Prostate gland (tissue), 2 donors: ENCODE measurements at regions not wholly inside any gene's neighbourhood (a gene's known extent, or its start where the extent isn't known, plus 50 kb on each side); places are given as distances from the start of the nearest gene placed in this dataset.

ENCODE experiments used
- DNase-seq: peaks from one replicate; pipeline ENCODE4 v3.0.0-alpha.2; 2019; ENCODE audit warnings: low spot score
- H3K27ac ChIP-seq, 2 donors: fragments of 200-600 bp; sonication (generic); 2 replicates each; pipeline ENCODE4 v1.5.1; 2017 to 2019
- H3K27me3 ChIP-seq: fragments of 200-600 bp; sonication (generic); replicated peaks from 2 replicates; pipeline ENCODE4 v1.5.1; 2019; ENCODE audit not compliant: insufficient read depth
- H3K36me3 ChIP-seq, 2 donors: fragments of 200-600 bp; sonication (generic); 1 replicate in 1 of 2; 2 replicates in 1 of 2; pipeline versions ENCODE4 v1.5.1 to v1.8.1; 2017 to 2019
- H3K4me1 ChIP-seq: fragments of 200-600 bp; sonication (generic); replicated peaks from 2 replicates; pipeline ENCODE4 v1.5.1; 2019
- H3K4me3 ChIP-seq, 2 donors: fragments of 200-600 bp; sonication (generic); 2 replicates each; pipeline ENCODE4 v1.5.1; 2017 to 2019
- H3K9me3 ChIP-seq: fragments of 200-600 bp; sonication (generic); 2 replicates; pipeline ENCODE4 v1.5.1; 2017
- POLR2A ChIP-seq: fragments of 450-650 bp; IDR thresholded peaks from one replicate; pipeline ENCODE4 v1.6.1; 2016; ENCODE audit warnings: antibody characterized with exemption, mild to moderate bottlenecking
- POLR2AphosphoS5 ChIP-seq: sonication (generic); formaldehyde crosslinking; IDR thresholded peaks from one replicate; pipeline ENCODE4 v1.6.1; 2017; ENCODE audit warnings: antibody characterized with exemption
- WGBS: methylation state at CpG from one replicate; pipeline ENCODE4 v1.1.5; 2018; 5-methylcytosine and 5-hydroxymethylcytosine counted together
- intact Hi-C: fragments of 100-400 bp; cut with DNase I; formaldehyde crosslinking; loops from one replicate; pipeline ENCODE4 v1.14.2; 2022
- TF ChIP-seq, protein P1 (sequence below), 4 experiments: fragments of 200-600 bp in 2 of 4; fragments of 450-650 bp in 2 of 4; sonication (generic) in 2 of 4; IDR thresholded peaks; 1 replicate in 3 of 4; 2 replicates in 1 of 4; pipeline ENCODE4 v1.5.1; 2016 to 2019; ENCODE audit warnings: antibody characterized with exemption in 4 of 4, mild to moderate bottlenecking in 2 of 4, moderate library complexity in 2 of 4

GRCh38 chr2:14126846-14127245, 505.7 kb upstream of the LRATD1 start:
- Histone ChIP-seq H3K4me3 (no peak overlapping the region), H3K9me3 (no peaks in the 10 kb centered on the region), H3K27ac (no peak overlapping the region), H3K36me3 (no peaks in the 10 kb centered on the region), H3K4me1 (no peaks in the 10 kb centered on the region), H3K27me3 (no peaks in the 10 kb centered on the region)
- intact Hi-C loops = no loop called here
- WGBS = 86% methylated on average over 2 of the region's 2 CpGs
- no peak for TF ChIP-seq POLR2AphosphoS5
- TF ChIP-seq, protein P1, sequence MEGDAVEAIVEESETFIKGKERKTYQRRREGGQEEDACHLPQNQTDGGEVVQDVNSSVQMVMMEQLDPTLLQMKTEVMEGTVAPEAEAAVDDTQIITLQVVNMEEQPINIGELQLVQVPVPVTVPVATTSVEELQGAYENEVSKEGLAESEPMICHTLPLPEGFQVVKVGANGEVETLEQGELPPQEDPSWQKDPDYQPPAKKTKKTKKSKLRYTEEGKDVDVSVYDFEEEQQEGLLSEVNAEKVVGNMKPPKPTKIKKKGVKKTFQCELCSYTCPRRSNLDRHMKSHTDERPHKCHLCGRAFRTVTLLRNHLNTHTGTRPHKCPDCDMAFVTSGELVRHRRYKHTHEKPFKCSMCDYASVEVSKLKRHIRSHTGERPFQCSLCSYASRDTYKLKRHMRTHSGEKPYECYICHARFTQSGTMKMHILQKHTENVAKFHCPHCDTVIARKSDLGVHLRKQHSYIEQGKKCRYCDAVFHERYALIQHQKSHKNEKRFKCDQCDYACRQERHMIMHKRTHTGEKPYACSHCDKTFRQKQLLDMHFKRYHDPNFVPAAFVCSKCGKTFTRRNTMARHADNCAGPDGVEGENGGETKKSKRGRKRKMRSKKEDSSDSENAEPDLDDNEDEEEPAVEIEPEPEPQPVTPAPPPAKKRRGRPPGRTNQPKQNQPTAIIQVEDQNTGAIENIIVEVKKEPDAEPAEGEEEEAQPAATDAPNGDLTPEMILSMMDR (IDR thresholded peaks at IDR 0.05) = no peak
- no peak for TF ChIP-seq POLR2A
- no peak for DNase-seq

GRCh38 chr2:14127765-14128164, 504.8 kb upstream of the LRATD1 start:
- no peak overlapping the region for H3K4me3 ChIP-seq
- 88% methylated on average over 3 of the region's 3 CpGs for whole genome bisulfite sequencing
- H3K27ac ChIP-seq = no peak overlapping the region
- intact Hi-C loops = no loop called here
- no peaks in the 10 kb centered on the region for H3K4me1 ChIP-seq
- H3K9me3 ChIP-seq = no peaks in the 10 kb centered on the region
- H3K36me3 ChIP-seq = no peaks in the 10 kb centered on the region
- no peak for TF ChIP-seq POLR2AphosphoS5
- TF ChIP-seq, protein P1 (IDR thresholded peaks at IDR 0.05) = no peak
- no peak for TF ChIP-seq POLR2A
- DNase-seq = no peak
- no peaks in the 10 kb centered on the region for H3K27me3 ChIP-seq

DNA sequence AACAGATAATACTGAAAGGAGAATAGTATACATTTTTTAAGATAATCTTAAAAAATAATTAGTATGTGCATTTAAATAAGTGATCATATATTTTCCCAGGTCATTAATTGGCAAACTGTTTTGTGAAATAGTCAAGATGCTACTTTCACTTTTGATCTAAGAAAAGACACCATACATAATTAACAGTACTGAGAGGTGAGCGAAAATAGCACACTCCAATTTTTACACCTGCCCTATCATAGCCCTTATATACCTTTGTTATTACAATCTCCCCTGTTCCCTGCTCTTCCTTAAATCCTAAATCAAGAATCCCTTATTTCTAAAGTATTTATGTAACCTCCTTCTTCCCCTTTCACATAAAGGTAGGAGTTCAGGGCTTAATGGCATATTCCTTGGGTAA, 500.1 kb upstream of the LRATD1 start:
- no peak for DNase-seq
- Histone ChIP-seq H3K27ac (no peak overlapping the region), H3K36me3 (no peaks in the 10 kb centered on the region), H3K4me3 (no peak overlapping the region), H3K4me1 (no peaks in the 10 kb centered on the region), H3K9me3 (no peaks in the 10 kb centered on the region), H3K27me3 (no peaks in the 10 kb centered on the region)
- TF ChIP-seq POLR2A (no peak), POLR2AphosphoS5 (no peak)
- TF ChIP-seq, protein P1 (IDR thresholded peaks at IDR 0.05) = no peak
- 91% methylated on average over 1 of the region's 1 CpG for WGBS
- intact Hi-C loops = no loop called here

GRCh38 chr2:14134771-14135170, 497.7 kb upstream of the LRATD1 start:
- Histone ChIP-seq H3K27ac (no peak overlapping the region), H3K4me3 (no peak overlapping the region), H3K4me1 (no peaks in the 10 kb centered on the region), H3K36me3 (no peaks in the 10 kb centered on the region), H3K27me3 (no peaks in the 10 kb centered on the region), H3K9me3 (no peaks in the 10 kb centered on the region)
- intact Hi-C loops = no loop called here
- DNase-seq = no peak
- TF ChIP-seq POLR2AphosphoS5 (no peak), POLR2A (no peak)
- TF ChIP-seq, protein P1 (IDR thresholded peaks at IDR 0.05) = no peak
- 75% methylated on average over 3 of the region's 3 CpGs for WGBS

DNA sequence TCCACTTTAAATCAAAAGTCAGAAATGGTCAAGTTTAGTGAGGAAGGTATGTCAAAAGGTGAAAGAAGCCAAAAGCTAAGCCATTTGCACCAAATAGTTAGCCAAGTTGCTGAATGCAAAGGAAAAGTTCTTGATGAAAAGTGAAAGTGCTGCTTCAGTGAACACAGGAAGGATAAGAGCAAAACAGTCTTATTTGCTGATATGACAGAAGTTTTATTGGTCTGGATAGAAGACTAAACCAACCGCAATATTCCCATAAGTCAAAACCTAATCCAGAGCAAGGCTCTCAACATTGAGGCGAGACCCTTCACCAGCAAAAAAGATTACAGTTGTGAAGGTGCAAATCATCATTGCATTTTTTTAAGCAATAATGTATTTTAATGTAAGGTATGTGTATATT, 496.5 kb upstream of the LRATD1 start:
- Histone ChIP-seq H3K36me3 (no peaks in the 10 kb centered on the region), H3K27ac (no peak overlapping the region), H3K27me3 (no peaks in the 10 kb centered on the region), H3K4me3 (no peak overlapping the region), H3K4me1 (no peaks in the 10 kb centered on the region), H3K9me3 (no peaks in the 10 kb centered on the region)
- TF ChIP-seq POLR2A (no peak), POLR2AphosphoS5 (no peak)
- TF ChIP-seq, protein P1 (IDR thresholded peaks at IDR 0.05) = no peak
- intact Hi-C loops = no loop called here
- DNase-seq = no peak
- WGBS = 84% methylated on average over 2 of the region's 2 CpGs
